Fibroblast of villous mesenchyme (primary cell): ENCODE measurements at regions not wholly inside any gene's neighbourhood (a gene's known extent, or its start where the extent isn't known, plus 50 kb on each side); places are given as distances from the start of the nearest gene placed in this dataset.
A peak's percentile ranks its signal among the peaks of the same experiment; 100 is the strongest.
"Not testable (repeated sequence)": the region's sequence is repeated elsewhere in the genome, so short reads cannot be mapped to it uniquely, and the experiment has no call there.

ENCODE experiments used
- DNase-seq: peaks from one replicate; pipeline ENCODE4 v3.0.0-alpha.2; 2010; ENCODE audit warnings: low read depth
- H3K4me3 ChIP-seq: 2 replicates; pipeline ENCODE4 v1.5.1; 2011; ENCODE audit warnings: low read depth, mild to moderate bottlenecking, low read length
- TF ChIP-seq, protein P1 (sequence below): IDR thresholded peaks from 2 replicates; pipeline ENCODE4 v1.5.1; 2012; ENCODE audit warnings: low read depth, mild to moderate bottlenecking, low read length; ENCODE audit not compliant: insufficient read depth

DNA sequence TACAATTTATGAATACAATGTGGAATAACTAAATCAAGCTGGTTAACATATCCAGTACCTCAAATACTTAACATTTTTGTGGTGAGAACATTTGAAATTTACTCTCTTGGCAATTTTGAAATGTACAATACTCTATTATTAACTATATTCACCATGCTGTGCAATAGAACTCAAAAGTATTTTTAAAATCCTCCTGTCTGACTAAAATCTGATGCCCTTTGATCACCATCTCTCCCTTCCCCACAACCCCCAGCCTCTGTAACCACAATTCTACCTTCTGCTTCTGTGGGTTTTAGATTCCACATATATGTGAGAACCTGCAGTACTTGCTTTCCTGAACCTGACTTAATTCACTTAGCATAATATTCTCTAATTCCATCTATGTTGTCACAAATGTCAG is 71.6 kb upstream of the ALOX12 start:
- TF ChIP-seq, protein P1, sequence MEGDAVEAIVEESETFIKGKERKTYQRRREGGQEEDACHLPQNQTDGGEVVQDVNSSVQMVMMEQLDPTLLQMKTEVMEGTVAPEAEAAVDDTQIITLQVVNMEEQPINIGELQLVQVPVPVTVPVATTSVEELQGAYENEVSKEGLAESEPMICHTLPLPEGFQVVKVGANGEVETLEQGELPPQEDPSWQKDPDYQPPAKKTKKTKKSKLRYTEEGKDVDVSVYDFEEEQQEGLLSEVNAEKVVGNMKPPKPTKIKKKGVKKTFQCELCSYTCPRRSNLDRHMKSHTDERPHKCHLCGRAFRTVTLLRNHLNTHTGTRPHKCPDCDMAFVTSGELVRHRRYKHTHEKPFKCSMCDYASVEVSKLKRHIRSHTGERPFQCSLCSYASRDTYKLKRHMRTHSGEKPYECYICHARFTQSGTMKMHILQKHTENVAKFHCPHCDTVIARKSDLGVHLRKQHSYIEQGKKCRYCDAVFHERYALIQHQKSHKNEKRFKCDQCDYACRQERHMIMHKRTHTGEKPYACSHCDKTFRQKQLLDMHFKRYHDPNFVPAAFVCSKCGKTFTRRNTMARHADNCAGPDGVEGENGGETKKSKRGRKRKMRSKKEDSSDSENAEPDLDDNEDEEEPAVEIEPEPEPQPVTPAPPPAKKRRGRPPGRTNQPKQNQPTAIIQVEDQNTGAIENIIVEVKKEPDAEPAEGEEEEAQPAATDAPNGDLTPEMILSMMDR: no peak
- no peak for DNase-seq
- no peak overlapping the region for H3K4me3 ChIP-seq

DNA sequence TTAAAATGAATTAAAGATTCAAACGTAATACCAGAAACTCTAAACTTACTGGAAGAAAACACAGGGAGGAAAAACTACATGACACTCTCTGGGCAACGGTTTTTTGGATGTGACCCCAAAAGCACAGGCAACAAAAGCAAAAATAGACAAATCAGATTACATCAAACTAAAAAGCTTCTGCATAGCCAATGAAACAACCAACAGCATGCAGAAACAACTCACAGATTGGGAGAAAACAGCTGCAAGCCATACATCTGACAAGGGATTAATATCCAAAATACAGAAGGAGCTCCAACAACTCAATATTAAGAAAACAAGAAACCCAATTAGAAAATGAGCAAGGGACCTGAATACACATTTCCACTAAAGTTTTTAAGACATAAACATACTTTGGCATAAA is 69.2 kb upstream of the ALOX12 start:
- peak; percentile 10 for DNase-seq
- no peak overlapping the region for H3K4me3 ChIP-seq
- TF ChIP-seq, protein P1: no peak

DNA sequence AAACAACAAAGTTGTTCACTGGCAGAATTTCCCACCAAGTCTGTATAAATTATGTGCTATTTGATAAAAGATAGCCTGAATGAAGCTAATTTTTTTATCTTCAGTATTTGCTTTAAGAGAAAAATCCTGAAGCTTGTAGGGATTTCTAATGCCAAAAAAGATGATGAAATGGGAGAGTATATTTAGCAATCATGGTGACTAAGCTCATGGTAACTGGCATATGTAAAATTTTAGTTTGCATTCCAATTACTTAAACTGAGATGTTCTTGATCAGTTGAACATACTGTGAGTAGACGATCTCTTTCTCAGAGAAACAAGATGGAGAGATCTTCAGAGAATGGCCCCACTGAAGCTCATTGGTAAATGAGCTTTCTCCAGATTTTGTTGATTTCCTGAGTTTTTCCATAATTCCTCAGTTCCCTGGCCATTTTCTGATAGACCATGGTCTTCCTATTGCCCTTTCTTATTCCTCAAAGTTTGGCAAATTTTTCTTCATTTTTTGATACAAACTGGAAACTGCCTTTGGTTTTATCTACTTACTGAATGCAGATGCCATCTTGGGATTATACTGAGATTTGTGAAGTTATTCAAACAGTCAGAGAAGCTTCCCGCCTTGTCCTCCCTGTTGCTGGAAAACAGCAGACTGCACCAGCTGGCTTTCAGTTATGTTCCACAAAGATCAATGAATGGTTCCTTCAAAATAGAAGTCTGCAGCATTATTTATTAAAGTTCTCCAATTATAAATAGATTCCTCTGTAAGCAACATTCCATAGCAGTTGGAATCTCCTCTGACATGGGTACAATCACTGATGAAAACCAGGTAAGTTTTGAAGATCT is 68.3 kb upstream of the ALOX12 start:
- TF ChIP-seq, protein P1: no peak
- no peak overlapping the region for H3K4me3 ChIP-seq
- peak; percentile 79 for DNase-seq

DNA sequence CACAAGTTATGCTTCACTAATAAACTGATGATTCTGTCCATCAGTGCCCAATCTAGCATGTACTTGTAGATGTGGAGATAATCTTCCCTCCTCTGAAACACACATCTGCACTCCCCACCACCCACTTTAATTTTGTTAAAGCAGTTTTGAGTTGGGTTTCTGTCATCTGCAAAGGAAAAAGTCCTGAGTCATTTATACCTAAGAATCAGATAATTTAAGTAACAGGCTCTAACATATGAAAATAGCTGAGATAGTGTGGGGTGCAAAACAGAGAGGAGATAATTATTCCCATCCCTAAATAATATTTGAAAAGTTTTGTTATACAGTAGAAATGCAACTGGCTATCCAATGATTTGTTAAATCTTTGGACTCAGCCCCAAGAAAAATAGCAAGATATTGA is 67.7 kb upstream of the ALOX12 start:
- H3K4me3 ChIP-seq: no peak overlapping the region
- no peak for DNase-seq
- TF ChIP-seq, protein P1: no peak

DNA sequence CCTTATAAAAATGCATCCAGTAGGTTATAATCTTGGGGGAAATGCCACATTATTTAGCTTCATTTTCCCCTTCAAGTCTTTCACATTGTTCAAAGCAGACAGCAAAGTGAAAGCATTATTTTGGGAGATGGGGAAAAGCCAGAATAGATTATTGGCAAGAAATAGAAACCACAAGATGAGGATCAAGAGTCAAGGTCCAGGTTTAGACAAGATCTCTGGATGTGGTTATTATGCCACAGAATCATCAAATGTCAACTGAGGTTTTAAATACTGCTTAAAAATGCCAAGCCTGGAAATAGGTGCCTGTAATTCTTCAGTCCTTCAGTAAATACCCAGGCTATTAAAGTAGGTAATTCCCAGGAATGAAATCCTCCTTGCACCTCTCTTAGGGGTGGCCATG is 65.1 kb upstream of the ALOX12 start:
- TF ChIP-seq, protein P1: no peak
- DNase-seq: no peak
- H3K4me3 ChIP-seq: no peak overlapping the region

DNA sequence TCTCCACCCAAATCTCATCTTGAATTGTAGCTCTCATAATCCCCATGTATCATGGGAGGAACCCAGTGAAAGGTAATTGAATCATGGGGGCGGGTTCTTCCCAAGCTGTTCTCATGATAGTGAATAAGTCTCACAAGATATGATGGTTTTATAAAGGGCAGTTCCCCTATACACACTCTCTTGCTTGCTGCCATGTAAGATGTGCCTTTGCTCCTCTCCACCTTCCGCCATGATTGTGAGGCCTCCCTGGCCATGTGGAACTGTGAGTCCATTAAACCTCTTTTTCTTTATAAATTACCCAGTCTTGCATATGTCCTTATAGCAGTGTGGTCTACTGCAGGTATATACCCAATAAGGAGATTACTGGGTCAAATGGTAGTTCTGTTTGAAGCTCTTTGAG is 61.3 kb upstream of the ALOX12 start:
- not testable (repeated sequence) for DNase-seq, H3K4me3 ChIP-seq

DNA sequence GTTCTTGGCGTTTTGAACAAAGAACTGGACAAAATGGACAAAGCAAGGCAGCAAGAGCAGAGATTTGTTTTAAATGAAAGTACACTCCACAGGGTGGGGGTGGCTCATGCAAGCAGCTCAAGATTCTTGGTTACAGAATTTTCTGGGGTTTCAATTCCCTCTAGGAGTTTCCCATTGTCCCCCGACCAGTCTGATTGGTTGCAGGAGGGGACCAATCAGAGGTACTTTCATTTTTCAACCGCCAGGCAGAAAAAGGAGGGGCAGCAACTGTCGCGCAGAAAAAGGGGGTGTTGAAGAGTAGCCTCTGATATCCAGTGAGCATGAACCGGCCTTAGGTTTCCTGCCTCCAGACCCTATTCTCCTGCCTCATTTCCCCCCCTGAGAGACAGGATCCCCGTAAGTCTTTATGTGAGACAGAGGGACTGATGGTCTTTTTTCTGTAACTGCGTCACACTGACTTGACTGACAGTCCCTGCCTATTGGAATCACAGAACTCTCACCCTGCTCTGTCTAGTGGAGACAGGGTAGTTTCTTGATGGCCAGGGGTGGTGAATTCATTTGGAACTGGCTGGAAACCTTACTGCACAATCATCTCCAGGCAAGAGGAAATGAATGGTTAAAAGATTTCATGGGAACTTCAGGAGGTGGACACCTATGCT is 59.4 kb upstream of the ALOX12 start:
- H3K4me3 ChIP-seq: peak overlapping the region; percentile 48
- TF ChIP-seq, protein P1: no peak
- peak; percentile 24 for DNase-seq
